HEK293T (cell line): ENCODE measurements at regions not wholly inside any gene's neighbourhood (a gene's known extent, or its start where the extent isn't known, plus 50 kb on each side); places are given as distances from the start of the nearest gene placed in this dataset.

ENCODE experiments used
- CTCF ChIA-PET: fragments of 350-600 bp; formaldehyde crosslinking; extraction: SDS; loops from one replicate; lab custom pipeline; 2021; ENCODE audit warnings: antibody characterized with exemption, inconsistent platforms; lab: Yijun Ruan, JAX
- POLR2A ChIA-PET: fragments of 350-600 bp; formaldehyde crosslinking; extraction: SDS; loops from one replicate; lab custom pipeline; 2020; ENCODE audit warnings: antibody characterized with exemption, inconsistent platforms; lab: Yijun Ruan, JAX
- DNase-seq: peaks from one replicate; pipeline ENCODE4 v3.0.0; 2012; ENCODE audit warnings: mixed read lengths; ENCODE audit errors: extremely low spot score
- ARNT ChIP-seq: fragments of 450-650 bp; IDR thresholded peaks from 2 replicates; pipeline ENCODE4 v1.6.1; 2017; ENCODE audit warnings: mild to moderate bottlenecking
- BHLHE40 ChIP-seq: fragments of 450-650 bp; IDR thresholded peaks from 2 replicates; pipeline ENCODE4 v1.6.1; 2016; ENCODE audit warnings: mild to moderate bottlenecking, moderate library complexity, borderline replicate concordance
- CTBP1 ChIP-seq: fragments of 450-650 bp; IDR thresholded peaks from 2 replicates; pipeline ENCODE4 v1.6.1; 2016; ENCODE audit warnings: borderline replicate concordance
- ELF4 ChIP-seq: fragments of 450-650 bp; IDR thresholded peaks from 2 replicates; pipeline ENCODE4 v1.6.1; 2017; ENCODE audit warnings: antibody characterized with exemption
- FOXA1 ChIP-seq: fragments of 450-650 bp; IDR thresholded peaks from 2 replicates; pipeline ENCODE4 v1.6.1; 2016; ENCODE audit warnings: mild to moderate bottlenecking
- FOXK2 ChIP-seq: fragments of 450-650 bp; IDR thresholded peaks from 2 replicates; pipeline ENCODE4 v1.6.1; 2016; ENCODE audit warnings: mild to moderate bottlenecking
- FOXM1 ChIP-seq: fragments of 450-650 bp; IDR thresholded peaks from 2 replicates; pipeline ENCODE4 v1.6.1; 2017; ENCODE audit warnings: mild to moderate bottlenecking, borderline replicate concordance
- HDGF ChIP-seq: fragments of 450-650 bp; IDR thresholded peaks from 2 replicates; pipeline ENCODE4 v1.6.1; 2017; ENCODE audit warnings: antibody characterized with exemption, borderline replicate concordance
- L3MBTL2 ChIP-seq: fragments of 450-650 bp; conservative IDR thresholded peaks from 2 replicates; pipeline ENCODE4 v1.6.1; 2016; ENCODE audit warnings: mild to moderate bottlenecking
- LEF1 ChIP-seq: fragments of 450-650 bp; IDR thresholded peaks from 2 replicates; pipeline ENCODE4 v1.6.1; 2017; ENCODE audit warnings: mild to moderate bottlenecking, borderline replicate concordance
- NFRKB ChIP-seq: fragments of 450-650 bp; IDR thresholded peaks from 2 replicates; pipeline ENCODE4 v1.6.1; 2016; ENCODE audit warnings: mild to moderate bottlenecking, moderate library complexity
- PKNOX1 ChIP-seq: fragments of 450-650 bp; IDR thresholded peaks from 2 replicates; pipeline ENCODE4 v1.6.1; 2016
- SP1 ChIP-seq: fragments of 450-650 bp; IDR thresholded peaks from 2 replicates; pipeline ENCODE4 v1.6.1; 2017
- SUZ12 ChIP-seq: fragments of 450-650 bp; IDR thresholded peaks from 2 replicates; pipeline ENCODE4 v1.6.1; 2016; ENCODE audit warnings: mild to moderate bottlenecking
- TARDBP ChIP-seq: fragments of 450-650 bp; IDR thresholded peaks from 2 replicates; pipeline ENCODE4 v1.6.1; 2016
- ZNF384 ChIP-seq: fragments of 450-650 bp; IDR thresholded peaks from 2 replicates; pipeline ENCODE4 v1.6.1; 2016

DNA sequence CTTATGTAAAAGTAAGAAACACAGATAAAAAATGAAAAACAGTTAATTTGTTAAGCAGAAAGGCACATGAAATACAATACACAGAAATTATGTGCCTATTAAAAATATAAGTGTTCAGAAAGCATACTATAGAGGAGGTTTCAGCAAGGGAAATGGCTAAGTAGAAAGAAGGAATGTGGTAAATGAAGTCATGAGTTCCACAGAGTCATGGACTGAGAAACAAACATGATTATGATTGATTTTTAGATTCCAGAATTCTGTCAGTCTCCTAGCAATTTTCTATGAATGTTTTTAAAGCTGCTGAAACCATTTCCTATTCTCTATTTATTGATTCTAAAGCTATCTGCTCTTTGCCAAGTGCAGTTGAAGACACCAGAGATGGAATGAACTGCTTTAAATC, 1398.4 kb downstream of the ARAP2 start:
- no peak for DNase-seq
- TF ChIP-seq SUZ12 (no peak), L3MBTL2 (no peak), ARNT (no peak), ELF4 (no peak), LEF1 (no peak), SP1 (no peak), TARDBP (no peak), NFRKB (no peak), FOXA1 (no peak), CTBP1 (no peak), BHLHE40 (no peak), ZNF384 (no peak), PKNOX1 (no peak)
- CTCF ChIA-PET: no interaction called here
- POLR2A ChIA-PET: no interaction called here

DNA sequence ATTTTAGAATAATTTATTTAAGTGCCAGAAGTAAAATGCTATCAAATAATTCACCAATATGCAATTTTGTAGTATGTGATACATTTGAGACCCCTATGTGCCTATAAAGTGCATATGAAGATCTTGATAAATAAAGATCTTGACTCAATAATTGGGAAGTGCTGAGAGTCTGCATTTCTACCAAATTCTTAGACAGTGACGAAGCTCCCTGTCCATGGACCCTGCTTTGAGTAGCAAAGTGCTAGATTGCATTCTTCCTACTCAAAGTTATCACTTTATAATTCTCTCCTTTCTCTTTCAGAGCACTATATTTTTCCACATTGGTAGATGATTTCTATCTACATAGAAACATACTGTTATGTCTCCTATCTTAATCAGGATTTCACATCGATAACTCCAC, 1393.9 kb downstream of the ARAP2 start:
- CTCF ChIA-PET: no interaction called here
- no peak for DNase-seq
- POLR2A ChIA-PET: no interaction called here
- no peak for TF ChIP-seq CTBP1
- no peak for TF ChIP-seq SUZ12
- no peak for TF ChIP-seq PKNOX1
- no peak for TF ChIP-seq L3MBTL2
- TF ChIP-seq FOXA1: no peak
- TF ChIP-seq LEF1: no peak
- no peak for TF ChIP-seq ELF4
- no peak for TF ChIP-seq HDGF
- no peak for TF ChIP-seq ARNT
- no peak for TF ChIP-seq TARDBP
- no peak for TF ChIP-seq FOXM1
- no peak for TF ChIP-seq NFRKB
- TF ChIP-seq FOXK2: no peak
- no peak for TF ChIP-seq BHLHE40
- no peak for TF ChIP-seq ZNF384
- TF ChIP-seq SP1: no peak

GRCh38 chr4:34850968-34851367, 1393.3 kb downstream of the ARAP2 start:
- no peak for DNase-seq
- POLR2A ChIA-PET: no interaction called here
- CTCF ChIA-PET: no interaction called here
- TF ChIP-seq FOXA1: no peak
- no peak for TF ChIP-seq FOXK2

- TF ChIP-seq L3MBTL2 (no peak), ZNF384 (no peak), BHLHE40 (no peak), PKNOX1 (no peak), FOXK2 (no peak), TARDBP (no peak), HDGF (no peak), FOXM1 (no peak), LEF1 (no peak), ARNT (no peak)
- ChIA-PET CTCF (no interaction called here), POLR2A (no interaction called here)
- DNase-seq: no peak
These were observed 1392.9 kb downstream of the ARAP2 start for GRCh38 chr4:34851411-34851810.

DNA sequence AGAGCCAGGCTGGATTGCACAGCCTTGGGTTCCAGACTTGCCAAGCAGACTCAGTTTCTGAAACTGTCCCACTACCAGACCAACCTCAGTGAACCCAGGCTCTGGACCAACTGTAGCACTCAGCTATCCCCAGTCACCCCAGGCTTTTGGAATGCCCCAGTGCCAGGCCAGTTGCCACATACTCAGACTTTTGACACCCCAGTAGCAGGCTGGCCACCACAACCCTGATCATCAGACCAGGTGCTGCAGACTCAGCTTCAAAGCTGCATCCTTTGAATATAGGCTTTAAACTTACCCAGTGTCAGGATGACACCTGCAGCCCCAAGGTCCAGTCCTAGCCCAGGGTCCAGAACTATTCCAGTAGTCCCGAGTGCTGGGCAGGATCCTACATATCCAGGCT, 1389.9 kb downstream of the ARAP2 start:
- ChIA-PET CTCF (no interaction called here), POLR2A (no interaction called here)
- no peak for DNase-seq
- TF ChIP-seq FOXA1 (no peak), FOXM1 (no peak), CTBP1 (no peak), HDGF (no peak), LEF1 (no peak), SP1 (no peak), L3MBTL2 (no peak), PKNOX1 (no peak), NFRKB (no peak), ELF4 (no peak), TARDBP (no peak), BHLHE40 (no peak), ZNF384 (no peak), ARNT (no peak), SUZ12 (no peak)

DNA sequence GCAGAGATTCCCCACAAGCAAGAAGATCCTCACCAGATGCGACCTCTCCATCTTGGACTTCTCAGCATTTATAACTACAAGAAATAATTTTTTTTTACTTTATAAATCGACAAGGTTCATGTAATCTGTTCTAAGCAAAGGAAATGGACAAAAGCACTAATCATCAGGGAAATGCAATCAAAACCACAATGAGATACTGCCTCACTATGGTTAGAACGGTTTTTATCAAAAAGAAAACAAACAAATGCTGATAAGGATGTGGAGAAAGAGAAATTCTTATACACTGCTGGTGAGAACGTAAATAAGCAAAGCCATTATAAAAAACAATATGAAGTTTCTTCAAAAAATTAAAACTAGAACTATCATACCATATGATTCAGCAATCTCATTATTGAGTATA, 1382.6 kb downstream of the ARAP2 start:
- ChIA-PET POLR2A (no interaction called here), CTCF (no interaction called here)
- DNase-seq: no peak
- no peak for TF ChIP-seq FOXK2
- TF ChIP-seq L3MBTL2: no peak
- TF ChIP-seq NFRKB: no peak
